Peyer's patch (tissue), 4 donors: ENCODE measurements at regions not wholly inside any gene's neighbourhood (a gene's known extent, or its start where the extent isn't known, plus 50 kb on each side); places are given as distances from the start of the nearest gene placed in this dataset.

Source experiments
- DNase-seq, 3 donors: peaks; one replicate each; pipeline ENCODE4 v3.0.0-alpha.2; 2017 to 2019
- H3K27ac ChIP-seq, 4 donors: fragments of 200-600 bp; sonication (generic); one replicate each; pipeline ENCODE4 v1.5.1; 2016 to 2019
- H3K27me3 ChIP-seq, 2 donors: fragments of 200-600 bp; sonication (generic); one replicate each; pipeline ENCODE4 v1.5.1; 2019
- H3K36me3 ChIP-seq, 3 donors: fragments of 200-600 bp; sonication (generic); one replicate each; pipeline ENCODE4 v1.5.1; 2016 to 2019
- H3K4me1 ChIP-seq, 4 donors: fragments of 200-600 bp; sonication (generic); one replicate each; pipeline ENCODE4 v1.5.1; 2016 to 2019
- H3K4me3 ChIP-seq, 4 donors: fragments of 200-600 bp; sonication (generic); 1 replicate in 3 of 4; 2 replicates in 1 of 4; pipeline ENCODE4 v1.5.1; 2016 to 2019; ENCODE audit warnings: mild to moderate bottlenecking in 1 of 4
- H3K9me3 ChIP-seq, 4 donors: fragments of 200-600 bp; sonication (generic); one replicate each; pipeline ENCODE4 v1.5.1; 2016 to 2019; ENCODE audit warnings: mild to moderate bottlenecking in 1 of 4
- CTCF ChIP-seq, 6 experiments: fragments of 450-650 bp in 4 of 6; fragments of 200-600 bp in 2 of 6; sonication (generic) in 1 of 6; IDR thresholded peaks; one replicate each; pipeline ENCODE4 v1.5.1; 2017 to 2019; ENCODE audit warnings: antibody characterized with exemption in 6 of 6, mild to moderate bottlenecking in 3 of 6, moderate library complexity in 1 of 6
- POLR2A ChIP-seq, 2 donors: fragments of 450-650 bp; IDR thresholded peaks; one replicate each; pipeline ENCODE4 v1.5.1; 2017; ENCODE audit warnings: antibody characterized with exemption in 2 of 2, mild to moderate bottlenecking in 2 of 2, moderate library complexity in 2 of 2

- Histone ChIP-seq H3K9me3 (no peaks in the 10 kb centered on the region), H3K36me3 (no peaks in the 10 kb centered on the region), H3K4me3 (no peak overlapping the region), H3K27me3 (no peaks in the 10 kb centered on the region), H3K27ac (no peak overlapping the region), H3K4me1 (no peaks in the 10 kb centered on the region)
- no peak for DNase-seq
- TF ChIP-seq POLR2A (IDR thresholded peaks at IDR 0.05) (no peak), CTCF (IDR thresholded peaks at IDR 0.05) (no peak)
These were observed 133.8 kb upstream of the PRSS1 start for GRCh38 chr7:142615508-142615907.

GRCh38 chr7:142614116-142614515, 135.2 kb upstream of the PRSS1 start:
- no peaks in the 10 kb centered on the region for H3K27me3 ChIP-seq
- H3K27ac ChIP-seq: no peak overlapping the region
- H3K4me1 ChIP-seq: no peaks in the 10 kb centered on the region
- TF ChIP-seq CTCF (IDR thresholded peaks at IDR 0.05): no peak
- no peak for TF ChIP-seq POLR2A (IDR thresholded peaks at IDR 0.05)
- H3K9me3 ChIP-seq: no peaks in the 10 kb centered on the region
- no peak for DNase-seq
- no peak overlapping the region for H3K4me3 ChIP-seq
- H3K36me3 ChIP-seq: no peaks in the 10 kb centered on the region

GRCh38 chr7:142612237-142612881, 136.9 kb upstream of the PRSS1 start:
- Histone ChIP-seq H3K9me3 (no peaks in the 10 kb centered on the region), H3K27me3 (no peaks in the 10 kb centered on the region), H3K36me3 (no peaks in the 10 kb centered on the region), H3K4me1 (no peaks in the 10 kb centered on the region), H3K4me3 (no peak overlapping the region), H3K27ac (no peak overlapping the region)
- TF ChIP-seq POLR2A (IDR thresholded peaks at IDR 0.05) (no peak), CTCF (IDR thresholded peaks at IDR 0.05) (no peak)
- DNase-seq: no peak

- no peaks in the 10 kb centered on the region for H3K9me3 ChIP-seq
- TF ChIP-seq POLR2A (IDR thresholded peaks at IDR 0.05) (no peak), CTCF (IDR thresholded peaks at IDR 0.05) (no peak)
- H3K4me3 ChIP-seq: no peak overlapping the region
- no peaks in the 10 kb centered on the region for H3K27me3 ChIP-seq
- DNase-seq: no peak
- H3K4me1 ChIP-seq: no peaks in the 10 kb centered on the region
- no peak overlapping the region for H3K27ac ChIP-seq
- H3K36me3 ChIP-seq: no peaks in the 10 kb centered on the region
These were observed 137.6 kb upstream of the PRSS1 start for GRCh38 chr7:142611566-142612236.

- Histone ChIP-seq H3K36me3 (no peaks in the 10 kb centered on the region), H3K27me3 (no peaks in the 10 kb centered on the region), H3K4me3 (no peak overlapping the region), H3K9me3 (no peaks in the 10 kb centered on the region), H3K27ac (no peak overlapping the region), H3K4me1 (no peaks in the 10 kb centered on the region)
- DNase-seq: no peak
- TF ChIP-seq POLR2A (IDR thresholded peaks at IDR 0.05) (no peak), CTCF (IDR thresholded peaks at IDR 0.05) (no peak)
These were observed 140.4 kb upstream of the PRSS1 start for GRCh38 chr7:142608630-142609428.
